ENCODE measurements at regions not wholly inside any gene's neighbourhood (a gene's known extent, or its start where the extent isn't known, plus 50 kb on each side); places are given as distances from the start of the nearest gene placed in this dataset.
A peak's percentile ranks its signal among the peaks of the same experiment; 100 is the strongest.

GRCh38 chr11:62030071-62030684, 62.7 kb upstream of the FTH1 start:
- no peak for ATAC-seq
- intact Hi-C loops (cut with DNase I): no loop called here
- Histone ChIP-seq H3K27me3 (no peaks in the 10 kb centered on the region), H3K4me1 (peaks cover 5 to 33% of the 10 kb centered on the region in 2 donors), H3K27ac (no peak overlapping the region), H3K4me3 (no peak overlapping the region), H3K36me3 (no peaks in the 10 kb centered on the region), H3K9me3 (peaks cover 0 to 5% of the 10 kb centered on the region in 2 donors)
- no peak for TF ChIP-seq CTCF (IDR thresholded peaks at IDR 0.05)
- peak in 1 of 4 donors; percentile 24 for DNase-seq

GRCh38 chr11:62026739-62027370, 59.4 kb upstream of the FTH1 start:
- intact Hi-C loops (cut with DNase I): no loop called here
- H3K27ac ChIP-seq: peak overlapping the region in 1 of 2 donors; percentile 95
- no peaks in the 10 kb centered on the region for H3K27me3 ChIP-seq
- no peak for TF ChIP-seq CTCF (IDR thresholded peaks at IDR 0.05)
- ATAC-seq (no peak), DNase-seq (no peak)
- H3K9me3 ChIP-seq: no peaks in the 10 kb centered on the region
- no peaks in the 10 kb centered on the region for H3K36me3 ChIP-seq
- peaks cover 9 to 27% of the 10 kb centered on the region in 2 donors for H3K4me1 ChIP-seq
- no peak overlapping the region for H3K4me3 ChIP-seq

GRCh38 chr11:62025487-62026105, 58.2 kb upstream of the FTH1 start:
- Histone ChIP-seq H3K36me3 (no peaks in the 10 kb centered on the region), H3K4me1 (peaks cover 9 to 34% of the 10 kb centered on the region in 2 donors), H3K4me3 (no peak overlapping the region), H3K9me3 (peaks cover 0 to 11% of the 10 kb centered on the region in 2 donors), H3K27ac (peak overlapping the region; percentile 56 to 95), H3K27me3 (no peaks in the 10 kb centered on the region)
- ATAC-seq: peak; percentile 87
- peak in 1 of 2 donors; percentile 8 for TF ChIP-seq CTCF (IDR thresholded peaks at IDR 0.05)
- intact Hi-C loops (cut with DNase I): no loop called here
- peak; percentile 16 to 85 (median 62) for DNase-seq

GRCh38 chr11:62024936-62025486, 57.6 kb upstream of the FTH1 start:
- intact Hi-C loops (cut with DNase I): no loop called here
- Histone ChIP-seq H3K36me3 (no peaks in the 10 kb centered on the region), H3K27ac (peak overlapping the region; percentile 41 to 95), H3K27me3 (no peaks in the 10 kb centered on the region), H3K9me3 (peaks cover 0 to 11% of the 10 kb centered on the region in 2 donors), H3K4me3 (no peak overlapping the region), H3K4me1 (peaks cover 9 to 38% of the 10 kb centered on the region in 2 donors)
- no peak for ATAC-seq
- no peak for TF ChIP-seq CTCF (IDR thresholded peaks at IDR 0.05)
- no peak for DNase-seq

- no peak for TF ChIP-seq CTCF (IDR thresholded peaks at IDR 0.05)
- H3K9me3 ChIP-seq: peaks cover 0 to 11% of the 10 kb centered on the region in 2 donors
- no peak overlapping the region for H3K4me3 ChIP-seq
- no peaks in the 10 kb centered on the region for H3K27me3 ChIP-seq
- no peaks in the 10 kb centered on the region for H3K36me3 ChIP-seq
- intact Hi-C loops (cut with DNase I): no loop called here
- H3K4me1 ChIP-seq: peaks cover 9 to 56% of the 10 kb centered on the region in 2 donors
- ATAC-seq: no peak
- DNase-seq: no peak
- H3K27ac ChIP-seq: no peak overlapping the region
Measured at GRCh38 chr11:62022211-62022610, 54.8 kb upstream of the FTH1 start.
